ENCODE measurements at regions not wholly inside any gene's neighbourhood (a gene's known extent, or its start where the extent isn't known, plus 50 kb on each side); places are given as distances from the start of the nearest gene placed in this dataset.

GRCh38 chrX:10023821-10024220 lies 56.7 kb downstream of the CLDN34 start:
- Histone ChIP-seq H2BK5ac (ENCODE audit: low read depth, low read length, poor library complexity, severe bottlenecking) (no peak overlapping the region), H2AK5ac (ENCODE audit: low read depth, low read length) (no peak overlapping the region), H2BK20ac (ENCODE audit: low read depth, low read length) (no peak overlapping the region), H3K36me3 (ENCODE audit: control insufficient read depth, insufficient read depth, low read length) (no peaks in the 10 kb centered on the region), H3K27ac (ENCODE audit: insufficient read depth, low read length) (no peak overlapping the region), H3K56ac (ENCODE audit: extremely low read depth, insufficient read depth, low read length) (no peak overlapping the region), H2BK15ac (ENCODE audit: low read depth, low read length) (no peak overlapping the region), H3K27me3 (ENCODE audit: control insufficient read depth, insufficient read depth, low read length) (no peaks in the 10 kb centered on the region), H3K4me2 (ENCODE audit: low read depth, low read length) (no peak overlapping the region), H4K20me1 (ENCODE audit: insufficient read depth, low read length) (peaks cover 41% of the 10 kb centered on the region), H3K9me3 (ENCODE audit: control insufficient read depth, insufficient read depth, low read length) (no peaks in the 10 kb centered on the region), H3K9ac (ENCODE audit: low read depth, low read length) (no peak overlapping the region), H2AFZ (replicated peaks; ENCODE audit: low read length, poor library complexity) (no peak overlapping the region), H3K14ac (replicated peaks; ENCODE audit: low read depth, low read length) (no peak overlapping the region), H2AK9ac (replicated peaks; ENCODE audit: low read depth, low read length, poor library complexity) (no peak overlapping the region), H4K5ac (ENCODE audit: low read depth, low read length) (no peak overlapping the region), H3K9me1 (ENCODE audit: insufficient read depth, low read length) (no peaks in the 10 kb centered on the region; the same call in 1 of the 2 replicates), H4K8ac (ENCODE audit: low read depth in 2 of 2, low read length in 2 of 2) (no peak overlapping the region), H3K4me3 (ENCODE audit: insufficient read depth, low read depth, low read length) (no peak overlapping the region), H3K23ac (ENCODE audit: low read depth, low read length) (no peak overlapping the region), H3K4me1 (ENCODE audit: control insufficient read depth, insufficient read depth, low read length) (peaks cover under 1% of the 10 kb centered on the region; the same call in 1 of the 2 replicates), H3K79me1 (ENCODE audit: low read depth in 1 of 2, low read length in 2 of 2) (peaks cover 23 to 61% of the 10 kb centered on the region in 2 experiments), H4K91ac (ENCODE audit: insufficient read depth, low read depth, low read length) (no peak overlapping the region), H2BK120ac (ENCODE audit: low read depth, low read length) (no peak overlapping the region), H3K4ac (ENCODE audit: low read depth, low read length) (no peak overlapping the region), H3K18ac (ENCODE audit: low read depth, low read length) (no peak overlapping the region)
- no peak for ATAC-seq (ENCODE audit: low read depth)
- in situ Hi-C loops (cut with MboI; ENCODE audit: low sequenced_read_pairs), result no loop called here
- dilution Hi-C loops (cut with HindIII; ENCODE audit: low sequenced_read_pairs, unreplicated experiment), result no loop called here
- intact Hi-C loops (cut with micrococcal nuclease), result no loop called here
- CTCF ChIA-PET, result no interaction called here
- 0% methylated on average over 1 of the region's 7 CpGs; no CpG with 5 or more reads in 1 of the 2 experiments for WGBS, 2 experiments (ENCODE audit: extremely low coverage in 2 of 2, insufficient read length in 1 of 2)
- no peak for DNase-seq
- TF ChIP-seq CTCF (conservative IDR thresholded peaks at IDR 0.05; ENCODE audit: low read depth, low read length), result no peak
- no peak for TF ChIP-seq FOS (IDR thresholded peaks at IDR 0.05; ENCODE audit: low read depth, low read length)
- TF ChIP-seq MAZ (IDR thresholded peaks at IDR 0.05; ENCODE audit: borderline replicate concordance, low read depth, low read length), result no peak
- TF ChIP-seq NFE2L2 (IDR thresholded peaks at IDR 0.05; ENCODE audit: low read depth, low read length), result no peak
- TF ChIP-seq USF2 (IDR thresholded peaks at IDR 0.05; ENCODE audit: low read depth, low read length), result no peak
- no peak for TF ChIP-seq RAD21 (IDR thresholded peaks at IDR 0.05; ENCODE audit: low read length)
- TF ChIP-seq RFX5 (IDR thresholded peaks at IDR 0.05; ENCODE audit: low read depth, low read length), result no peak
- TF ChIP-seq RCOR1 (IDR thresholded peaks at IDR 0.05; ENCODE audit: insufficient replicate concordance, low read length), result no peak
- TF ChIP-seq MXI1 (IDR thresholded peaks at IDR 0.05; ENCODE audit: borderline replicate concordance, low read depth, low read length), result no peak
- TF ChIP-seq CEBPB (IDR thresholded peaks at IDR 0.05; ENCODE audit: low read depth, low read length), result no peak
- TF ChIP-seq CHD1 (IDR thresholded peaks at IDR 0.05; ENCODE audit: low read depth, low read length), result no peak
- no peak for TF ChIP-seq BHLHE40 (IDR thresholded peaks at IDR 0.05; ENCODE audit: low read depth, low read length)
- TF ChIP-seq ELK1 (IDR thresholded peaks at IDR 0.05; ENCODE audit: borderline replicate concordance, low read depth, low read length), result no peak
- TF ChIP-seq SMC3 (IDR thresholded peaks at IDR 0.05; ENCODE audit: low read depth, low read length), result no peak
- no peak for TF ChIP-seq POLR2A (IDR thresholded peaks at IDR 0.05; ENCODE audit: low read depth, low read length)
- no peak for TF ChIP-seq MAFK (IDR thresholded peaks at IDR 0.05; ENCODE audit: low read depth, low read length)
- POLR2A ChIA-PET (ENCODE audit: unreplicated experiment), result no interaction called here
- BruUV-seq (replicated peaks), result no TSS peak

All from IMR-90 (cell line).